Stimulated activated CD8-positive, alpha-beta memory T cell treated with anti-CD3 and anti-CD28 coated beads, Interleukin-4, amount 100 ng/mL, for 48 hours (primary cell): ENCODE measurements at regions not wholly inside any gene's neighbourhood (a gene's known extent, or its start where the extent isn't known, plus 50 kb on each side); places are given as distances from the start of the nearest gene placed in this dataset.

Experiments
- DNase-seq: peaks from one replicate; pipeline ENCODE4 v3.0.0-alpha.2; 2020

DNA sequence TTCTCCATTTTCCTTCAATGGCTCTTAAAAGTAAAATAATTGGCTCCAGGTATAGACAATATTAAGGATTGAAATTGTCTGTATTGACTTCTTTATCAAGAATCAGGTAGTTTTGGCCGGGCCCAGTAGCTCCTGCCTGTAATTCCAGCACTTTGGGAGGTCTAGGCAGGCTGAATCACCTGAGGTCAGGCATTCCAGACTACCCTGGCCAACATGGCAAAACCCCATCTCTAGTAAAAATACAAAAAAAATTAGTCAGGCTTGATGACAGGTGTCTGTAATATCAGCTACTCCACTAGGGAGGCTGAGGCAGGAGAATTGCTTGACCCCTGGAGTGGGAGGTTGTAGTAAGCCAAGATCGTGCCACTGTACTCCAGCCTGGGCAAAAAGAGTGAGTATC lies 1008.5 kb upstream of the EEF2KMT start:
- DNase-seq: no peak

DNA sequence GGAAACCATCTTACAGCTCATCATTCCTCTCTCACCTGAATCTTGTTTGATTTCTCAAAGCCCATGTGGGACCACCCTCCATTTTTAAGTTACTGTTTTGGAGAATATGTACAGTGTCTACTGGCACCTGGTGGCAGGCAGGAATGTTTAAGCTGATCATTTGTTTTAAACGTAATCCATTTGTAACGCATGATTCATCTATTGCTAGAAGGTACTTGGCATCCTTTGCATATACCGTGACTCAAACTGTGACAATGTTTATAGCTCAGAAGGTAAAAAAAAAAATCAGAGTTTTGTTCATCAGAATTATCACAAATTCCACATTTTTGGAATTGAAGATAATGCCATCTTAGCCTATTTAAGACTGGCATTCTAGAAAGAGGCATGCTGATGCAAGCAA lies 1007.5 kb upstream of the EEF2KMT start:
- DNase-seq: no peak

DNA sequence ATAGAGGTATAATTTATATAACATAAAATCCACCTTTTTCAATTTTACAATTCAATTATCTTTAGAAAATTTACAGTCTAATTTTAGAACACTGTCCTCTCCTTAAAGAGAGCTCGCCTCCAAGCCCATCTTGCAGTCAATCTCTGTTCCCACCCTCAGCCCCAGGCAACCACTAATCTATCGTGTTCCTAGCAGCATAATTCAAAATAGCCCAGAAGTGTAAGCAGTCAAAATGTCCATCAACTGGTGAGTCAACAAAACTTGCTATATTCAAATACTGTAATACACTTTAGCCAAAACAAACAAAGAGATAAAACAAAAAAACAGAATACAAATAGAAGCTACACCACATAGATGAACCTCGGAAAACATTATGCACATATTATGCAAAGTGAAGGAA lies 1006.8 kb upstream of the EEF2KMT start:
- DNase-seq: no peak

DNA sequence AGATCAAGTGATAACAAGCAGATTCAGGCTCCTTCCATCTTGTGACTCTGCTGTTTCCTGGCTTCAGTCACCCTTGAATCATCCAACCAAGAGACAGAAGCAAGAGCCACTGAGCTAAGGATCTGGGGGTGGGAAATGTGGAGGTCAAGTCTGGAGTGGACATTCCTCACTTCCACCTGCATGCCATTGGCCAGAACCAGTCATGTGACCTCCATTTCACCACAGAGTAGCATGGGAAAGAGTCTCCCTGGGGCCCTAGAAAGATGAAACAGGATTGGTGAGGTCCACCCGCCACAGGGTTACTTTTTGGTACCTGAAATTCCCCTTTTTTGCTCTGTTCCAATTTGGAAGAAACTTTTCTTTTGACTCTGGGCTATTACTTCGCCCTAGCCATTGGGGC lies 1006.0 kb upstream of the EEF2KMT start:
- no peak for DNase-seq

DNA sequence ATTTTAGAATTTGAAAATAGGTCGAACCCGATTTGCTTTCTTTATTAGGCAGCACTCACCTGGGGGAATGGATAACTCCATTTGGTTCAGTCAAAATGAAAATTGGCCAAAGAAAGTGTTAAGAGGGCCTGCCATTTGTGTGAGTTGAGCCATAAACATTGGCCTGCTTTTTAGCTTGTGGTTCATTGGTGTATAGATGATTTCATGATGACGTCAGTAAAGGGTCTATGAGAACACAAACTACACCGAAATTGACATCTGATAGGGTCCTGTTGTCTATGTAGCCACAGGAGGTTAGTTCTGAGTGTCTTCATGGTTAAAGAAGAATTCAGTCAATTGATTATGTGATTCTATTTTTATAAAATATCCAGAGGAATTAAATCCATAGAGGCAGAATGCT lies 1001.5 kb upstream of the EEF2KMT start:
- DNase-seq: no peak

DNA sequence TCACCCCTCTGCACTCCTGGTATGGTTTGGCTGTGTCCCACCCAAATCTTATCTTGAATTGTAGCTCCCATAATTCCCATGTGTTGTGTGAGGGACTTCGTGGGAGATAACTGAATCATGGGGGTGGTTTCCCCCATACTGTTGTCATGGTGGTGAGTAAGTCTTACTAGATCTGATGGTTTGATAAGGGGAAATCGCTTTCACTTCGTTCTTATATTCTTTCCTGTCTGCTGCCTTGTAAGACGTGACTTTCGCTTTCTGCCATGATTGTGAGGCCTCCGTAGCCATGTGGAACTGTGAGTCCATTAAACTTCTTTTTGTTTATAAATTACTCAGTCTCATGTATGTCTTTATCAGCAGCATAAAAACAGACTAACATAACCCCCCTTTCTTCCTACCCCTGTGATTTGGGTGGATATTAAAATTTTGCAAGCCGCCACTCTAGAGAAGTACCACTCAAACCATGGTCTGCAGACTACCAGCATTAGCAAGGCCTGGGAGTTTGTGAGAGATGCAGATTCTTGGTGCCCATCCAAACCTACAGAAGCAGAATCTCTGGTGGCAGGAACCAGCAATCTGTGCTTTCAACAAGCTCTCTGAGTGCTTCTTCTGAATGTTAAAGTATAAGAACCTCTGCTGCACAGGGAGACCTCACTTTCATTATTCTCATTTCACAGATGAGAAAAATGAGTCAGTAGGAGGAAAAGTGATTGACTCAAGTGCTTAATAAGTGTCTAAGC lies 999.5 kb upstream of the EEF2KMT start:
- no peak for DNase-seq

DNA sequence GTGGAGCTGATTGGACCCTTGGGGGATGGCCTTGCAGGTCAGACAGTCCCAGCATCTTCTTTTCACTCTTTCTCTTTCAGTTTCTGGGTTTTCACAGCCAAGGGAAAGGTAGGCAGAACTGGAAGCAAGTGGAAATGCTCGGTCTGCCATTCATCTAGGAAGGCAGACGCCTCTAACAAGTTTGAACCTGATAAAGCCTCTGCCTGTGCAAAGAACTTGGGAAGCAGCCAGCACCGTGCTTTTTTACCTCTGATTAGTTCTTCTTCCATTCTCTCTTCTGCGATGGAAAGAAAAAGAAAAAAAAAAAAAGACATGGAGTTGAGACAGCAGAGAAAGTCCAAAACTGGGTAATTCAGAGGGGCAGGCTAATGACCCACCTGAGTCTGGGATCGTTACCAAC lies 997.8 kb upstream of the EEF2KMT start:
- no peak for DNase-seq

DNA sequence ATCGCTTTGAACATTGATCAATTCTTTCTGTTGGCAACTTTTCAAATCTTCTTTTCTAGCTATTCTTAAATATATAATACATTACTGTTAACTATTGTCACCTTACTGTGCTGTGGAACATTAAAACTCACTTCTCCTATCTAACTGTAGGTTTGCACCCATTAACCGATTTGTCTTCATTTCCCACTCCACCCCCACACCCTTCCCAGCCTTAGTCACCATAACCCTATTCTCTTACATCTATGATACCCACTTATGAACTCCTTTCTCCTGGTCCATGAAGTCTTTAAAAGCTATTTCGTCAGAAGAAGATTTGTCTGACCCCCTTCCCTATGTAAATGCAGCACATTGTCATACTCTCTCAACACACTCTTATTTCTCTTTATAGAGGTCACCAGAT lies 993.4 kb upstream of the EEF2KMT start:
- no peak for DNase-seq

DNA sequence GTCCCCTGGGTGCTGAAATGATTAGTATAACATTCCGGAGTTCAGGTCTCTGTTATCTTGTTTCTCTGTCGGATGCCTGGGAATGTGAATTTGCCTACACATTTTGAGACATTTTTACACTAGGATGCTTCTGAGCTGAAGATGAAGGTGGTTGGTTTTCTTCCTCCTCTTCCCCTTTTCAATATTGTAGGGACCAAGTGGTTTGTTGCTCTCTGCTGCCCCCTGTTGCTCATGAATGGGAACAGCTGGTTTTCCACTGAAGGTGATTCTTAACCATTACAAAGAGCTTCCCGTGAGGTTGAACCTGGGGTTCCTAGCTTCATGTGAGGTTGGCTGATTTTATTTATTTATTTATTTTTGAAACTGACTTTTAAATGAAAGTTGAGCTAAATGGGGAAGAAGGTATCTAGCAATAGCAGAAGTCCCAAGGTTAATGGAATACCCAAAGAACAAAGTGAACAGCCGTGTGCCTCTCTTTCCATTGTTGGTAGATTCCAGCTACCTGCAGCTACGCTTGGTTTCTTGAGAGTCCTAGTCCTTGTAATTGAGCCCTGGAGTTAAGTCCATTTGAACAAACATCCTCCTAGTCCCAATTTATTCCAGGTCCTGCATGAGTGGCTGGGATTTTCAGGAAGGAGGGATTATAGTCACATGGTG lies 983.9 kb upstream of the EEF2KMT start:
- peak; percentile 45 for DNase-seq

DNA sequence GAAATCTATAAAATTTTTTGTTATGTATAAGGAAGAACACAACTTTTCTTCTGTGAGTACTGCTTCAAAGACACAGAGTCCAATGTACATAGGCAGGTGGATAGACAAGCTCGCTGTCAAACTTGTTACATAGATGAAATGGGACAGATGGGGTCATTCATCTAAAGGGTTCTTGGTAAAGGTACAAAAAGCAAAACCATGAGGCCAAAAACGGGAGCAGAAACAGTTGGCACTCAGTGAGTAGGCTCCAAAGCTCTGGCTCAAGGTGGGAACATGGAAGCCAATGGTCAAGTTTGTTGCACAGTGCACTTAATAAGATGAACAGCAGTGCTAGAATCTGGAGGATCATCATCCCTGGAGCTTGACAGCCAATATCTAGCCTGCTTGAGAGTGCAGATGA lies 979.0 kb upstream of the EEF2KMT start:
- no peak for DNase-seq

DNA sequence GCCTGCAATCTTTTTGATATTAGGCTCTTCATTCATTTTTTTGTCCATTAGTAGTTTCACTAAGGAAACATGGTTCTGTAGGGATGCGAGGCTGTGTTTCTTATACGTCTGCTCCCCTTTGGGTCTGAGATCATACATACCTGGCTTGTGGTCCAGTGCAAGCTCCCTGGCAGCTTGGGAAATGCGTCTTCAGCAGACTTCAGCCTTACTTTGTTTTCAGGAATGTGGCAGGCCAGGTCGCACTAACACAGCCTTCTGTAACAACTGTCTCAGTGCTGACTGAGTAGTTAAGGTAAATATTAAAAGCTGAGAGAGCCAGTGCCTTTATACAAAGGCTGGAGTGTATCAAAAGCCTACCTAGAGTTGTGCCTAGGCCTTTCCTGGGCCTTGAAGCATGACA lies 970.5 kb upstream of the EEF2KMT start:
- DNase-seq: no peak

DNA sequence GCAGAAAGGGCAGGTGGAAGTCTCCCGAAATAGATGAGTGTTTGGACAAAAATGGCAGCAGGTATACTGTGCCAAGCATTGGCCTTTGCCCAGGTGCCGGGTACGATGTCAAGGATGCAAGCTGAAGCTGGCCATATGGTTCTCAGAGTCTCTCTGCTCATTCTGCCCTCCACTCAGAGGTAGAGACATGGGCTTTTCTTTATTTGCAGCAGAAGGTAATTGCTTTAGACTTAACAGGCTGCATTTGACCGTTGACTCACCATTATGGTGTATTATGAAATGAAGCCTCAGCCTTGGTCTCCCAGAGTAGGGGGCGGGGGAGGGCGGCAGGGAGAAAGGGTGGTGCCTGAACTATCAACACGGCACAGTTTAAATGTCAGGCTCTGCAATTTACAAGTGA lies 969.1 kb upstream of the EEF2KMT start:
- no peak for DNase-seq

DNA sequence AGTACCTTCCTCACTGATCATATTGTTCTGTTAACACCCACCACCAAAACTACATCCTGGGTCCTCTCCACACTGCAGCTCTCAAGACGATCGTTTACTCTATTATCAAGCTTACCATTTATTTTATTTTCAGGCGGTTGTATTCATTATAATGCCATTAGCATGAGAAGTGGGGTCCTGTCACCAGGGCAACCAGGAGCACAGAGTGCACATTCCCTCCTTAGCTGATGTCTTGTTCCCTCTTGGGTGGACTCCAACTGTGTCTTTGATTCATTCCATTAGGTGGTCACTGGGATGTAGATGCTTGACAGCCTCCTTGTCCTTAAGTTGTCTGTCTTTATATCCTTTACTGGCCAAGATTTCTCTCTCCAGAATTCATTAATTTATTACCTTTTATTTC lies 965.9 kb upstream of the EEF2KMT start:
- DNase-seq: no peak

DNA sequence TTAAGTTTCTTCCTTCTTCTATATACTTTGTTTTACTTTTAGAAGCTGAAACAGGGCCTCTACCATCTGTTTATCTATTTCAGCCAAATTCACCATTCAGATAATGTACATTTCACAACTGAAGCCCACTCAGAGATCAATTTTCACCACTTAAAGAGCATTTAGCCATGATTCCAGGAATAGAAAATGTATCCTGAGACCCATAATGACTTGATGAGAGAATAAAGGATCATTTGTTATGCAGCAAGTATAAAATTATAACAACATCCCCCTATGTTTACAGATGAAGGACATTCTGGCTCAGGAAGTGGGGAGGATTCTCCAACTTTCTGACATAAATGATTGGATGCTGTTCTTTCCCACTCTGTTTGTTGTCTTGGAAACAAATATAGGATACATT lies 962.1 kb upstream of the EEF2KMT start:
- DNase-seq: no peak

DNA sequence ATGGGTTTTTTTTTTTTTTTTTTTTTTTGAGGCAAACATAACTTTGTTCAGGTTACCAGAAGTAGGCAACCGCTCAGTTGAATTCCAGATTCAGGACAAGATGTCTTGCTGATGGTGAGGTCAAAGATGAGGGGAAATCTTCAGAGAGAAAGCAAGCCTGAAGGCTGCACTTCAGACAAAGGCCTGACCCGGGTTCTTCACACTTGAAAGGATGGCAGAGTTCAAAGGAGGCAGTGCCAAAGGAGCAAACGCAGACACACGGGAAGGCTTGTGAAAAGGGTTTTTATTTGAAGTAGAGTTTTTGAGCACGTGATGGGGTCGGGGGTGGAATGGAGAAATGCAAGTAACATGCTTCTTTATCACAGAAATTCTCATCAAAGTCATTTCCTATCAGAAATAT lies 960.2 kb upstream of the EEF2KMT start:
- no peak for DNase-seq

DNA sequence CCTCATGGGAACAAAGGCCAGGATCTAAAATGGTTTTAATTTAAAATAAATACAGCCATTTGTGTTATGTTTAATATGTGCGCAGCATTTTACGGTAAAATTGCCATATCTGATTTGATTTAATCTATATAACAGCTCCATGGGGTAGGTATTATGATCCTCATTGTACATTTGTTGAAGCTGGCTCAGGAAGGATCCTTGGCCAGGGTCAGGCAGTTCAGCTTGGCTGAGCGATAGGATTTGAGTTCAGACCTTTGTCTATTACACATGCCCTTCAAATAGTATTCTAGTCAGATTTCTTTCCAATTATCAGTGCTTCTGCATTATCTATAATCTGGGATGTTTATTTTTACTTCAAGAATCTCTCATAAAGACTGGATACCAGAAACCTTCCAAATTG lies 950.4 kb upstream of the EEF2KMT start:
- DNase-seq: no peak

DNA sequence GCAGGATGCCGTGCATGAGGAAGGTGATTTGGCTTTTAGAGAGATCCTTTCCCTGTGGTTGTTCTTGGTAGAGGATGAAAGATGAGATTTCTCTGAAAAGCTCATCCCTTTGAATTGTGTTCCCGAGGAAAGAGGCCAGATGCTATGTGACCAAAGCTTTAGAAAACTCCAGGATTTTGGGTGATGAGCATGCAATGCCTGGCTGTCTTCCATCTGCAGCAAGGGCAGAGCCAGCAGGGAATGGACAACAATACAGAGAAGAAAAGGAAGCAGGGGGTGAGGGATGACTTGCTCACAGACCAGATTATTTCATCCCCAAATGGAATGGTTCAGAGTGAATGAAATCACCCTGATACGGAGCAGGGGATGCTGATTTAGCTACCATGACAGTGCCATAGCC lies 949.7 kb upstream of the EEF2KMT start:
- no peak for DNase-seq

DNA sequence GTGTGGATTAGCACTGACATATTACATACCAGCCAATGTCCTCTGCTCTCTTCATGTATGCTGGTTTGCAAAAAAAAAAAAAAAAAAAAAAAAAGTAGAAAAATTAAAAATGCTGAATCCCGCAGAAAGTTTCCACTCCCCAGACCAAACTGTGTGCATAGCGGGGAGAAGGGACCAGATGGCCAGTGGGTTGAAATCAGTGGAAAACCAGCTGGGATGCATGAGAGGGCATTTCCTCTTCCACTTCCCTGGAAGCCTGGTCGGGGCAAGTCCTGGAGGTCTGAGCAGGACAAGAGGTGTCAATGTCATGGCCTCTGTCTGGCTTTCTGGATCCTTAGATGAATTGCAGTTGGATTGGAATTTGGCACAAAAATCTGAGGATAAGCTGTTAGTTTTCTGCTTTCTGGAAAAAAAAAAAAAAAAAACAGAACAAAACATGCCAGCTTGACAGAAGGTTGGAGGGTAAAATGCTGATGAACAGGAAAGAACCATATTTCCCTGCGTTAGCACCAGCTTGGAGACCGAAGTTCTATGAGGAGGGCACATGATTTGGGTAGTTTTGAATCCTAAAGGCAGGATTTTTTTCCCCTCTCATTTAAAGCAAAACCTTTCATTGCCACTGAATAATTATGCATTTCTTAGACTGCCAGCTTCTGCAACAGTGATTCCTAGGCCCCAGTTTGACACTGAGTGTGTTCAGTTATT lies 941.5 kb upstream of the EEF2KMT start:
- no peak for DNase-seq

DNA sequence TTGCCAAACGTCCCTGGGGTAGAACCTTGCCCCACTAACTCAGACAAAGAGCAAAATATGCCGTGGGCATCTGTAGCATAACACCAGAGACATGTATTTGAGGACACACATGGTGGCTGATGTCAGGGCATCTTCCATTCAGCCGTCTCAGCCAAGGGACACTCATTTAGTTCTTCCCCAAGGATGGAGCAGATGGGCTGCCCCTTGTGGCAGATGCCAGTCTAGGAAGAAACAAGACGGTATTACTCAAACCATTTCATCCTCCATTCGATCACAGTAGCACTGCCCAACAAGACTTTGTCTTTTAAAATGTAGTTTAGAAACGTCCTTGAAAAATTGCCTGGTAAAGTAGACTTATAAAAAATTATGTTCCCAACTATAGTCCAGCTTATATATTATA lies 937.6 kb upstream of the EEF2KMT start:
- DNase-seq: no peak

DNA sequence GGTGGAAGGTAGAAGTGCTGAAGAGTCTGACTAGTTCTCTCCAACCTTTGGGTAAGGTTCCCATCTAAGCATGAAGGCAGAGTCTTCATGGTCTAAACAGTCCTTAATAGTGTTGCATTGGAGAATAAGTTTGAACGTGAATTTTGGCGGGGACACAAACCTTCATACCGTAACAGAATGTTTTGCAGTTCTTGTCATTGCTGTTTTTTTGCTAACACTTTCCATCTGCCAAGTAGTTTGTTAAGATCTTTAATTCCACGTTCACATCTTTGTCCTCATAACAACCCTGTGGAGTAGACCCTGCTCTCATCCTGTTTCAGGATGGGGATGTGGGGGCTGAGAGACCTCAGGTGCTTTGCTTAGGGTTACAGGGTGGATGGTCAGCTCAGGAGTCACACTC lies 936.9 kb upstream of the EEF2KMT start:
- no peak for DNase-seq

DNA sequence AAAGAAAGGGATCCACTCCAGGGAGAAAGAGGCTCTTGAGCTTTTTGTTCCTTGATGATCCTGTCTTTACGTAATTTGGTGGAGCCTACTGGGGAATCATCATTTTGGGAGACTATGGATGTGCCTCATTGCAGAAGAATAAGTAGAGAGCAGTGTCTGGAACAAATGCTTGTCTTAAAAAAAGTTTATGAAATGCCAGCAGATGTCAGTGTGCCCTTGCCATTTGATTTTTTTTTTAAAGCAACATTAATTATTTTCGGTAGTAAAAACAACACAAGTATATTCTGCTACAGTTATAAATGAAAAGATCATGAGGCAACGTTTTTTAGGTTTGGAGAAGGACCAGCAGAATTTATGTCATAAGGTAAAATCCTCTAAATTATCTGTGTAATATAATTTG lies 934.8 kb upstream of the EEF2KMT start:
- no peak for DNase-seq

DNA sequence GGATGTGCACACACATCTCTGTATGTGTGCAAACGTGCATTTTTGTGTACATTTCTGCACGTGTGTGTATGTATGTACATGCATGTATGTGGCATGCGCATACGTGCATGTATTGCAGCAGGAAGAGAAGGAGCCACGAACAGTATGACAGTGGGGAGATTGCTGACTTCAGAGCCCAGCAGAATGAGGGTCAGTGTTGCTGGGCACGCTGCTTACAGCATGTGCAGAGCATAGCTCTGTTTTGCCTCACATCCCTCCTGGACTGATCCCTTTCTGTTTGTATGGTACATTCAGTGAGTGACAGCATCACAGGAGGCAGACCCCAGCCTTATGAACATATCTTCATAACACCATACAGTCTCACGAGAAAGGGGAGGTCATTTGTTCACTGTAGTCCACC lies 934.0 kb upstream of the EEF2KMT start:
- no peak for DNase-seq

DNA sequence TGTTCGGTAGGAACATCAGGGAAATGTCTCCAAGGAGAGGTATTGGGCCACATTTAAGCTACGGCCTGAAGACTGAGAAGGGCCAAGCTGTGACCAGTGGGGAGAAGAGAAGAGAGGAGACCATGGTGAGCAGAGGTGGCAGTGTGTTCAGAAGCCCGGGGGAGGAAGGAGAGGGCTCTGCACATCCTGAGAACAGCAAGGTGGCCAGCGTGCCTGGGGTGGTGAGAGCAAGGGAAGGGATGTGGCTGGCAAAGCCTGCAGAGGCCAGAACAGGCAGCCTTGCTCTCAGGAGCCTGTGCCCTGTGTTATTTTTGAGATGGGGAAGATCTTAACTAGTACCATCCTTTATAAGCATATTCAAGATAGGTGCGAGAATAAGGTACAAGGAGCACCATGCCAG lies 933.5 kb upstream of the EEF2KMT start:
- no peak for DNase-seq

DNA sequence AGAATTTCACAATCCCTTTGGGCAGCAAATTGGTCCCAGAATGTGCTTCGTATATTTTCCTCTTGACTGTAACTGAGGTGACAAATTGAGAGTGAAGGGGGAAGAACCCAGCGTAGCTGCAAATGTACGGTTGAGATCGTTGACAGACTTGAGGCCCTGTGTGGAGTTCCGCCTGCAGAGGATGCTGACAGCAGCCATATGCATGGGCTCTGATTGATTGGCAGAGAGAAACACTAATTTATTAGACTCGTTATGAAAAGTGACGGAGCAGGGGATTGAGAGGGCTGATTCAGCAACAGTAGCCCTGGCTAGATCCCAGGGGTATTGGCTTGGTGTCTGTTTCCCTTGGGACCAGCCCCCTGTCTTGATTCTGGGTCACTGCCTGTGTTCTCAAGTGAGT lies 930.1 kb upstream of the EEF2KMT start:
- DNase-seq: no peak

DNA sequence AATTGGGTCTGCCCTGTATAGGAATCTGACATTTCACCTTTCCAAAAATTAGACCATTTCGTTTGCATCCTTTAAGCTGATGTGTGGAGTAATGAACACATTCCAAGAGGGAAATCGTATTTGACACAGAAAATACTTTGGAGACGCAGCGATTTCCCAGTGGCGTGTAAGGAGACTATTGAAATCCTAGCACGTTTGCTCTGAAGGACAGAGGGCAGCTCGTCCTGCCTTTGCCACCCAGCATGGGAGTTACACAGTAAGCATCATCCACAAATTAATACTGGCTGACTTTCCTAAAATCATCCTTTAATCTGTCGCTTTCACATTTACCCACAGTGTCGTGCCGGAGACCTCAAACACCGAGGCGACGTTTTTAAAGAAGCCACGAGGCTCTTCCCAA lies 925.9 kb upstream of the EEF2KMT start:
- DNase-seq: no peak
